Smooth muscle cell (in vitro differentiated cells): ENCODE measurements at regions not wholly inside any gene's neighbourhood (a gene's known extent, or its start where the extent isn't known, plus 50 kb on each side); places are given as distances from the start of the nearest gene placed in this dataset.

Experiments
- DNase-seq: peaks from one replicate; lab custom pipeline; 2025; ENCODE audit not compliant: unreplicated experiment; lab: John Stamatoyannopoulos, UW
- H2AFZ ChIP-seq: fragments of 200-600 bp; sonication (generic); 2 replicates; pipeline ENCODE4 v1.6.0; 2016; ENCODE audit warnings: antibody characterized with exemption, low read depth, mild to moderate bottlenecking
- H3F3A ChIP-seq: fragments of 200-600 bp; sonication (generic); 2 replicates; pipeline ENCODE4 v1.6.0; 2017; ENCODE audit warnings: antibody characterized with exemption, low read depth
- H3K27ac ChIP-seq: fragments of 200-600 bp; sonication (generic); 2 replicates; pipeline ENCODE4 v1.5.1; 2016; ENCODE audit warnings: low read depth, mild to moderate bottlenecking
- H3K27me3 ChIP-seq: fragments of 200-600 bp; sonication (generic); 2 replicates; pipeline ENCODE4 v1.6.1; 2016; ENCODE audit warnings: low read depth, mild to moderate bottlenecking
- H3K36me3 ChIP-seq: fragments of 200-600 bp; sonication (generic); 2 replicates; pipeline ENCODE4 v1.5.1; 2016; ENCODE audit warnings: low read depth
- H3K4me1 ChIP-seq: fragments of 200-600 bp; sonication (generic); 2 replicates; pipeline ENCODE4 v1.5.1; 2016; ENCODE audit warnings: low read depth
- H3K4me2 ChIP-seq: fragments of 200-600 bp; sonication (generic); 2 replicates; pipeline ENCODE4 v1.6.0; 2016; ENCODE audit warnings: mild to moderate bottlenecking
- H3K4me3 ChIP-seq: fragments of 200-600 bp; sonication (generic); 2 replicates; pipeline ENCODE4 v1.5.1; 2016; ENCODE audit warnings: mild to moderate bottlenecking
- H3K79me2 ChIP-seq: fragments of 200-600 bp; sonication (generic); 2 replicates; pipeline ENCODE4 v1.6.0; 2016; ENCODE audit warnings: low read depth, mild to moderate bottlenecking
- H3K9ac ChIP-seq: fragments of 200-600 bp; sonication (generic); 2 replicates; pipeline ENCODE4 v1.6.0; 2016; ENCODE audit warnings: low read depth
- H3K9me3 ChIP-seq: fragments of 200-600 bp; sonication (generic); replicated peaks from 2 replicates; pipeline ENCODE4 v1.5.1; 2016; ENCODE audit warnings: low read depth
- H4K20me1 ChIP-seq: fragments of 200-600 bp; sonication (generic); 2 replicates; pipeline ENCODE4 v1.6.0; 2016; ENCODE audit warnings: low read depth
- CTCF ChIP-seq: fragments of 200-600 bp; sonication (generic); IDR thresholded peaks from 2 replicates; pipeline ENCODE4 v1.5.1; 2017; ENCODE audit warnings: borderline replicate concordance, mild to moderate bottlenecking, antibody characterized with exemption; ENCODE audit not compliant: insufficient read depth, poor library complexity, severe bottlenecking
- WGBS: methylation state at CpG from one replicate; pipeline ENCODE4 v1.1.7; 2016; ENCODE audit warnings: low lambda C conversion rate; 5-methylcytosine and 5-hydroxymethylcytosine counted together

- Histone ChIP-seq H3K27me3 (no peaks in the 10 kb centered on the region), H4K20me1 (no peaks in the 10 kb centered on the region), H3K9me3 (no peaks in the 10 kb centered on the region), H2AFZ (no peak overlapping the region), H3K4me1 (no peaks in the 10 kb centered on the region), H3K36me3 (no peaks in the 10 kb centered on the region), H3F3A (no peaks in the 10 kb centered on the region), H3K4me3 (no peak overlapping the region), H3K4me2 (no peak overlapping the region), H3K9ac (no peak overlapping the region), H3K27ac (no peak overlapping the region), H3K79me2 (peaks cover 7% of the 10 kb centered on the region)
- WGBS = 86% methylated on average over 7 of the region's 7 CpGs
- no peak for DNase-seq
- no peak for TF ChIP-seq CTCF
Observed at GRCh38 chr12:94753036-94753679, 102.8 kb upstream of the TMCC3 start.

- Histone ChIP-seq H4K20me1 (no peaks in the 10 kb centered on the region), H3K9me3 (no peaks in the 10 kb centered on the region), H3K79me2 (peaks cover 3% of the 10 kb centered on the region), H3K27me3 (no peaks in the 10 kb centered on the region), H2AFZ (no peak overlapping the region), H3K36me3 (no peaks in the 10 kb centered on the region), H3K4me1 (no peaks in the 10 kb centered on the region), H3K4me3 (no peak overlapping the region), H3K4me2 (no peak overlapping the region), H3F3A (no peaks in the 10 kb centered on the region), H3K9ac (no peak overlapping the region), H3K27ac (no peak overlapping the region)
- no peak for DNase-seq
- no peak for TF ChIP-seq CTCF
- WGBS = 70% methylated on average over 6 of the region's 6 CpGs
Observed at GRCh38 chr12:94750864-94751263, 100.5 kb upstream of the TMCC3 start.

- no peak overlapping the region for H3K9ac ChIP-seq
- H3K4me2 ChIP-seq = no peak overlapping the region
- no peak overlapping the region for H3K27ac ChIP-seq
Observed at GRCh38 chr12:94749890-94750289, 99.5 kb upstream of the TMCC3 start.

More at GRCh38 chr12:94749890-94750289, 99.5 kb upstream of the TMCC3 start:
- Histone ChIP-seq H3K4me1 (no peaks in the 10 kb centered on the region), H3K79me2 (peaks cover 3% of the 10 kb centered on the region), H3F3A (no peaks in the 10 kb centered on the region), H4K20me1 (no peaks in the 10 kb centered on the region), H3K9me3 (no peaks in the 10 kb centered on the region), H3K36me3 (no peaks in the 10 kb centered on the region), H2AFZ (no peak overlapping the region), H3K27me3 (no peaks in the 10 kb centered on the region), H3K4me3 (no peak overlapping the region)
- no peak for DNase-seq
- WGBS = 60% methylated on average over 6 of the region's 6 CpGs
- no peak for TF ChIP-seq CTCF
